SK-N-MC (cell line): ENCODE measurements at regions not wholly inside any gene's neighbourhood (a gene's known extent, or its start where the extent isn't known, plus 50 kb on each side); places are given as distances from the start of the nearest gene placed in this dataset.

Experiments
- EZH2 ChIP-seq: fragments of 200-600 bp; sonication (generic); IDR thresholded peaks from one replicate; pipeline ENCODE4 v1.6.1; 2017; ENCODE audit warnings: antibody characterized with exemption
- FOXP2 ChIP-seq: optimal IDR thresholded peaks from 2 replicates; pipeline ENCODE3; 2011; ENCODE audit warnings: mild to moderate bottlenecking, moderate library complexity; ENCODE audit not compliant: insufficient read depth; ENCODE audit errors: extremely low read length, control extremely low read depth
- POLR2AphosphoS5 ChIP-seq: IDR thresholded peaks from 2 replicates; pipeline ENCODE4 v1.6.1; 2012; ENCODE audit warnings: mild to moderate bottlenecking, low read depth, low read length, borderline replicate concordance

- TF ChIP-seq EZH2 (no peak), POLR2AphosphoS5 (no peak), FOXP2 (no peak)
Observed at GRCh38 chr14:34246206-34246605, 215.8 kb downstream of the SPTSSA start.
